HG03520 (cell line): ENCODE measurements at regions not wholly inside any gene's neighbourhood (a gene's known extent, or its start where the extent isn't known, plus 50 kb on each side); places are given as distances from the start of the nearest gene placed in this dataset.
"Not testable (repeated sequence)": the region's sequence is repeated elsewhere in the genome, so short reads cannot be mapped to it uniquely, and the experiment has no call there.

ENCODE experiments used
- ATAC-seq: cut with Tn5 transposase; IDR thresholded peaks from one replicate; pipeline ENCODE4 v1.9.1; 2021; ENCODE audit warnings: mild to moderate bottlenecking, moderate library complexity; ENCODE audit not compliant: unreplicated experiment

DNA sequence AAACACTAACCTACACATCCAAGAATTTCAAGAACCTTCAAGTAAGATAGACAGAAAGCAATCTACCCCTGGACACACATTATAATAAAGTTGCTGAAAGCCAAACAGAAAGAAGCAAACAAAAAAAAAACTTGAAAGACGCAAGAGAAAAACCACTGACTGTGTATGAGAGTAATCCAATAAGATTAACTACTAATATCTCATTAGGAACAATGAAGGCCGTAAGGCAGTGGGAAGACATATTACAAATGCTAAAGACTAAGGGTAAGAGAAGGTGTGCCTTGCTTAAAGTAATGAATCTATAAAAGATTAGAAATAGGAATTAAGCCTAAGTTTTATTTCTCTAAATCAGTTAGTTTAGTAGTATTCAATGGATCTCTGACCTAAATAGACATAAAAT is 1109.1 kb downstream of the JRKL start:
- ATAC-seq, result no peak

DNA sequence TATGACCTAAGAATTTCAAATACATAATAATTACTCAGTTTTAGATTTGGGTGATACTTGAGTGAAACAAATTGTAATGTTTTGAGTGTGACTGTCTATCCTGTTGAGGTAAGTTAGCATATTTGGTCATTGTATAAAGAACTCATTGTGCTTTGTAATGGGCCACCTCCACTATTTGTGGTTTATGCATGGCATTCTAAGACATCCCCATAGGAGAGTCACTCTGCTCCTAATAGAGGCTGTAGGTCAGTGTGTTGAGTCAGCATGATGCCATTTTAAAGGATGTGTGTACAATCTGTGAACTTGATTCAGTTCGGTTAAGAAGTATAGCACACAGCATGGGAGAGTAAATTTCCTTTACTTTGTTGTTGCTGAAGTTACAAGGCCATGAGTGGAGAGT is 1112.4 kb downstream of the JRKL start:
- ATAC-seq, result no peak

DNA sequence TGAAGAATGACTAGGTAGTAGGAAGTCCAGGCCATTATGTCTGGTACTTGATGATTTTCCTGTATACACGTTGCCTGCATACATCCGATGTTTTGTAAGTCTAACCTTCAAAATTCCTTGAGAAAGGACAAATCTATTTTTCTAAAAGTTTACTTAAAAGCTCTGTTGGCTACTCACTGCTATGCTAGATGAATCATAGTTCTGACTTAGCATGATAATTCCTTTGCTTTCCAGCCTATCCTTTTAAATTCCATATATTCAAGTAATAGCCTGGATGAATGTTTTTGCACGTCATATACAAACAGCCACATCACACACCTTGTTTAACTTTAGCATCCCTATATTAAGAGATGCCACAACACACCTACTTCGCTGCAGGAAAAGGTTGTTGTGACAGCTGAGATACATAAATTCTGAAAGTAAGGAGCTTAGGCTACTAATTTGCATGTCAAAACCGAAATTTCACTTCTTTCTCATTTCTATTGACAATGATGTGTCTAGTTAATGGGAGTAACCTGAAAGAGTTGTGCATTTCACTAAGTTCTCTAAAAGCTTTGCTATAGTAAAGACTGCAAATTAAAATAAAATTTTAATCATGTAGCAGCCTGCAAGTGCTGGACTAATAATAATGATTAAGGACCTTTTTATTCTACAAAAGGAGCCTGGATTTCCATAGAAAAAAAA is 1116.4 kb downstream of the JRKL start:
- ATAC-seq, result no peak

DNA sequence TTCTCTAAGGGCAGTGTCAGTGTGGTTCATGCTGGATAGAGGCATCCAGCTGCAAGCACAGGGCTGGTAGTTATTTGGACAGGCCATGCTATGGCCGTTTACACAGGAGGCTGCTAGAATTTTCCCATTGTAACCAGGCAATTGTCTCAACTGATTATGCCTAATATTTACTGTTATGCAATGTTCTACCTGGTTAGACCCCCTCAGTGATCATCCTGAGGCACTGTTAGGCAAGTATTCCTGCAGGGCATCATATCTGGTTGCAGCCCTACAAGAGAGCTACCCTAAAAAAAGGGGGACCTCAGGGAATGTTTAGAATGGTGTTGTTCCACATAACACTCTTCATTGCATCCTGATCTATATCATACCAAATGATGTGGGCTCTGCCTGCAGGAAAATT is 1124.6 kb downstream of the JRKL start:
- ATAC-seq, result no peak

DNA sequence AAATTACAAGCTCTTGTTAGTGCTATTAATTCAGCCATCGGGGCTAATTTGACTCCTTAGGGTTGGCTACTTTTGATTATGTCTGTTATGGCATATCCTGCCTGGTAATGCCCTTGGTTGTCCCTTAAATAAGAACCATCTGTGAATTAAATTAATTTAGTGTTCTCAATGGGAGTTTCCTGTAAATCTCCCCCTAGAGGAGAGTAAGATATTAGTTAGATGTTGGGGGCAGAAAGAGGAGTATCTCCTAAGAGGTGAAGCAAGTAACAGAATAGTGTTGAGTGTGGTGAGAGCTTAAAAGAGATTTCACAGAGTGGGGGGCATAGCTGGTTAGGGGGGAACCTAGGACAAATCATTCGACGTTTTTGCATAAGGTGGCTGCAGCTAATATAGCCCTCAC is 1126.9 kb downstream of the JRKL start:
- ATAC-seq, result no peak

DNA sequence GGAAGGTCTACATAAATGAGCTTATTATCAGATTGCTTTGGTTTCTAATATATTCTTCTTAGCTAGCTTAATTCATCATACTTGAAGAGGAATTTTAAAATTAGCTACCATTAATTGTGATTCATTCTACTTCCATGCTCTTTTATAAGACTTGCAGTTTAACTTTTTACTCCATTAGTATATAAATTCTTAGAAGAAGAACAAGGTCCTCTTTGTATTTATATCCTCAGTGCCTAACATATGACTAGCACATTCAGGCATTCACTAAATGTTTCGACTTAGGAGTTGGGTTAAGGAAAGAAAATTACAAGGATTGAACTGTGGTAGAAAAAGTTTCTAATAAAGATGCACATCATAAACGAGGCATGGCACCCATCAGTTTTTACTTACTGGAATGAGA is 1135.5 kb downstream of the JRKL start:
- ATAC-seq, result no peak

DNA sequence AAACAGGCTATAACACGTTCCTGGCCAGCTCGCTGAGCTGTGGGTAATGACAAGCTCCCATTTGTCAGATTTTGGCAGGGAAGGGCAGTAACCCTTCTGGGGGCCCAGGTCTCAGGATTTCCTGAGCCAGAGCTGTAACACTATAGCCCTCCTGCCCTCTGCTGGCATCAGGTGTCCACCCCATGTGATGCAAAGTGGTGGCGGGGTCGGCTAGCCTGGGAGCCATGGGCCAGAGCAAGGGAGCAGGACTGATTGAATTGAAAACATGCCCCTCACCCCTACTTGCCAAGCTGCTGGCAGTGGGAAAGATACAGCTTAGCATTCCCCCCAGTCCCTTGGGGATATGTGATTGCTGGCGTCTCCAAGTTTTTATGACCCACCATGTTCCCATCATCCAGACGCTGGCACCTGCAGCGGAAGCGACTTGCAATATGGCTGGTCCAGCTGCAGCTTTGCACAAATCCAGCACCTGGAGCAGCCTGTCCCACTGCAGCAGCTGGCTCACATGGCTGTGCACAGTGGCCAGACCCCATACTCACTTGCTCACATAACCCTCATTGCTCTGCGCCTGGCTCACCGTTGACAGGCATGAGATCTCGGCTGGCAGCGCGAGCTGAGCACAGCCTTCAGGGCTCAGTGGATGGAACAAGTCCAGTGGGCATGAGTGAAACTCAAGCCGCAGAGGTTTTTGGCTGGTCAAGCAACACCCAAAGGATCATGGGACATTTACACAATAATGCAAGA is 1147.8 kb downstream of the JRKL start:
- no peak for ATAC-seq

DNA sequence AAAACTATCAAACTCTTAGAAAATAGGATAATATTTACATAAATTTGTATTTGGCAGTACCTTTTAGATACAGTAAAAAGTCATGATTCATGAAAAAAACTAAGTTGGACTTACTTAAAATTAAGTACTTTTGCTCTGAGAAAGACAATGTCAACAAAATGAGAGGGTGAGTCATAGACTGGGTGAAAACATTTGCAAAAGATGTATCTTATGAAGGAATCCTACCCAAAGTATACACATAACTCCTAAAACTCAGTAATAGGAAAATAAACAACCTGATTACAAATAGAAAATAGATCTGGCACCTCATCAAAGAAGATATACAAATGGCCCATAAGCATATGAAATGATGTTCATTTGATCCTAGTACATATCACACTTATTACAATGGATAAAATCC is 1154.6 kb downstream of the JRKL start:
- ATAC-seq, result no peak

DNA sequence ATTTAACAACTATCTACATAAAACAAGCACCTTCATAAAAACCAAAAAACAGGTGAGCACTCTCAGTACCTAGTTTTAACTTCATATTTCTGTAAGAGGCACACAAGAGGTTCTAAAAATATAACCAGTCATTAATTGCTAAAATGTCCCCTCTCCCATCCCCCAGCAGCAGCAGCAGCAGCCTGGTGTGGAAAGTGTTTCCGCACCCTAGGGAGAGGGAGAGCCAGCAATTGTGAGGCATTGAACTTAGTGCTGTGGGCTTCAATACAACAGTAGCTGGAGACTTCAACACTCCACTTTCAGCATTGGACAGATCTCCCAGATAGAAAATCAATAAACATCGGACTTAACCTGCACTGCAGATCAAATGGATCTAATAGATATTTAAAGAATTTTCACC is 1158.5 kb downstream of the JRKL start:
- ATAC-seq, result no peak

DNA sequence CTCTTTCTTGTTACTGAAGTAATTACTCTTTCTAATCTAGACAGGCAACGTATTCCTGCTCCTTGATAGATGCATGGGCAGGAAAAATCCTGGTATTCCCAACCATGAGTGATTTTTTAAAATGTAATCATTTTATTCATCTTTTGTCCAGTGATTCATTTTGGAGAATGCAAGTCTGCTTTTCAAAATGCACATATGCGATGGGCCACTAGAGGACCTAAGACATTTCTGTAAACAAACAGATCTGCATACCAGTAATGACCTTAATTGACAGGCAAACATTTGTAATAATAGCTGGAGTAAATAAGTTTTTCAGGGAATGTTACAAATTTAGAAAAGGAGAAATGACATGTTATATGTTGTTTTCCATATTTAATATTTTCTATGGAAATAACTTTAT is 1167.6 kb downstream of the JRKL start:
- no peak for ATAC-seq

DNA sequence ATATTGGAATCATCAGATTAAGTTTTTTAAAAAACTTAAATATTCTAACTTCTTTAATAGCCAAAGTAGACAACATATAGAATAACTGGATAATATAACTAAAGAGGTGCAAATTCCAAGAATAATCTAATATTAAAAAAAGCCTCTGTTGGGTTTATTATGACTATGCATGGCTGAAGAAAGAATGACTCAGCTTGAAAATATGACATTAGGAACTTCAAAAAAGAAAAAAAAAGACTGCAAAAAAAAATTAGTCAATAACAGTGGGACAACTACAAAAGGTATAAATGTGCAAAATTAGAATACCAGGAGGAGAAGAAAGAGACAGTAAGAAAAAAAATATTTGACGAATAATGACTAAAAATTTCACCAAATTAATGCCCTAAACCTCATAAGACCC is 1178.0 kb downstream of the JRKL start:
- ATAC-seq, result no peak

DNA sequence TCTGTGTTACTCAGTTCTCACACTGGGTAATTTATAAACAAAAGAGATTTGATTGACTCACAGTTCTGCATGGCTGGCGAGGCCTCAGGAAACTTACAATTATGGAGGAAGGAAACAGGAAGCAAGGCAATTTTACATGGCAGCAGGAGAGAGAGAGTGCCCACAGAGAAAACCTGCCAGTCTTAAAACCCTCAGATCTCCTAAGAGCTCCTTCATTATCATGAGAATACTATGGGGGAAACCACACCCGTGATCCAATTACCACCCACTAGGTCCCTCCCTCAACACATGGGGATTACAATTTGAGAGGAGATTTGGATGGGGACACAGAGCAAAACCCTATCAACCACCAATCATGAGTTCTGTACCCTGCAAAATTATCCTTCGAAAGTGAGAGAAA is 1180.8 kb downstream of the JRKL start:
- no peak for ATAC-seq

DNA sequence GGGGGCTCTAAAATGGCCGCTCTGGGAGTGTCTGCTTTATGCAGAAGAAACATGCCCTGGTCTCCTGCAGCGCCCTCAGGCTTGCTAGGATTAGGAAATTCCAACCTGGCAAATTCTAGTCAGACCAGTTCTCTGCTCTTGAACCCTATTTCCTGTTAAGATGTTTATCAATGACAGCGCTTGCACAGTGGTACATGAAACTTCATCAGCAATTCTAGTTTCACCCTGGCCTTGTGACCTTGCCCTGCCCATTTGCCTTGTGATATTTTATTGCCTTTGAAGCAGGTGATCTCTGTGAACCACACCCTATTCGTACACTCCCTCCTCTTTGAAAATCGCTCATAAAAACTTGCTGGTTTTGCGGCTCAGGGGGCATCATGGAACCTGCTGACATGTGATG is 1184.0 kb downstream of the JRKL start:
- ATAC-seq, result not testable (repeated sequence)

DNA sequence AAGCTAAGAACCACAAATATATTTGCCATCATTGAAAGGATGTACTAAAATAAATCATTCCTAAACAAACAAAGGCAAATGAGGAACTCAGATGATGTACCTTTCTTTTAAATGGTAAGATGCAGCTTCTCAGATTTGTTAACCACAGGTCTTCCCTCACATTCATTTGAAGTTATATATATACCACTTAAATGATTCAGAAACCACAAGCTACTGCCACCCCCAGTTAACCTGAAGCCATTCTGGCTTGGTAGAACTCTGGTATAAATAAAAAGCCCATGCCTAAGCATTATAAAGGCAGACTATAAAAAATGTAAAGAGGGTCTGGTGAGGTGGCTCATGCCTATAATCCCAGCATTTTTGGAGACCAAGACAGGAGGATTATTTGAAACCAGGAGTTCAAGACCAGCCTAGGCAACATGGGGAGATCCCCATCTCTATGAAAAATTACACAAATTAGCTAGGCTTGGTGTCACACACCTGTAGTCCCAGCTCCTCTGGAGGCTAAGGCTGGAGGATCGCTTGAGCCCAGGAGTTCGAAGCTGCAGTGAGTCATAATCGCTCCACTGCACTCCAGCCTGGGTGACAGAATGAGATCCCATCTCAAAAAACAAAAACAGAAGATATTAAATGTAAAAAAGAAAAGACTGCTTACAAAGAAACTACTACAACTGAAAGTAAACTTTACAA is 1185.3 kb downstream of the JRKL start:
- ATAC-seq, result no peak

DNA sequence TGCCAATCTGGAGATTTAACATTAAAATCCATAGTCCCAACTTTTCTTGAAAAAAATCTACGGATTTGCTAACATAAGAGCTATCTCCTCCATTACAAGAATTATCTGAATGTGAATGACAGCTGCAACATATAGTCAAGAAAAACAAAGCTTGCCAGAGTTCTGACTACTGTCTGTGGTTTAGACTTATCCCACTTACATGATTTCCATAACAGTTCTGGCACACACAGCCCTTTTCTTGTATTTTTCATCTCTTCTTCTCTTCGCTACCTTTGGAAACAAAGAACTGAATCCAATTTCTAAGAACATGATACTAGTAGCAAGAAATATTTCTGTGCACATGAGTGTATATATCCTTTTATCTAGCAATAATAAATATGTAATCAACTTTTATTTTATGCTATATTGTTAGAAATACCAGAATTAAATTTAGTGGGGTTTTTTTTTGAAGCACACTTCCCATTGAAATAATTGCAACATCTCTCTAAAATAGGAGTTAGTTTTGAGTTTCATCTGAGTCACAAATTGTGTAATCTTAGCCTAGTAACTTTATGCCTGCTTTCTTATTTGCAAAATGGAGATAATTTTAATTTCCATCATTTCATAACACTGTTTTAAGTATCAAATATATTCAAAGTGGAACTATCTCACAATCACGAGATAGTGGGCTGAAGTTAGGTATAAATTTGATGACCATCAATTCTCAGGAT is 1217.6 kb downstream of the JRKL start:
- ATAC-seq, result no peak

DNA sequence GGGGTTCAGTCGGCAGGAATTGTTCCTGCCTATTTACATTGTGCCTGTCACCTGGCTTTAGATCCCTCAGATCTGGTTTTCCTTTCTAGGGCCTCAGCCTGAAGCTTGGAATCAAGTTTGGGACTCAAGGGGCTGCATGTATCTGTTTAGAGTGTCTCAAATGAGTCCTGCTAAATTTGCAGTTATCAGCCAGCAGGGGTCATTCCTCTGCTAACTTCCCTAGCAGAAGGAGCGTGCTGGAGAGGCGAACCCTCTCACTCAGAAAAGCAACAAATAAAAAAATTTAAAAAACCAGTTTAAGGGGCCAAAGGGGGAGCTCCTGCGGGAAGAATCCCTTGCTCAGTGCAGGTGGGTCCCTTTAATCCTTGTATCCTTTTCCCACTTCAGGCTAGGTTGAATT is 1220.2 kb downstream of the JRKL start:
- ATAC-seq, result no peak

DNA sequence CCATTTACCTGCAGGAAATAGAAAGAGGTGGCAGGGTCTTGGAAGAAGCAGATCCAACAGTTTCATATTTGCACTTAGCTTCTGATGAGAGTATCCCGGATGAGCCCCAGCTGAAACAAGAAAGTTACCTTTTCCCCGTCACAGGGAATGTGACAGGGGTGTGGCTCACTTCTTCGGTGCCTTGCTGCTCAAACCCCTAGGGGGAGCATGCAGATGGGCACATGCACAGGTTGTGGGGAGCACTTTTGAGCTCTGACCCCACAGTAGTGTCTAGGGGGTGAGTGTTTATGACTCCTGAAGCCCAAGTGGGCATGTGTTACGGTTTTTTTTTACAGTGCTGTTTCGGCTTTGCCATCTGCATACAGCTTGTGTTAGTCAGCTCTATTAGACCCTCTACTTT is 1221.0 kb downstream of the JRKL start:
- no peak for ATAC-seq

DNA sequence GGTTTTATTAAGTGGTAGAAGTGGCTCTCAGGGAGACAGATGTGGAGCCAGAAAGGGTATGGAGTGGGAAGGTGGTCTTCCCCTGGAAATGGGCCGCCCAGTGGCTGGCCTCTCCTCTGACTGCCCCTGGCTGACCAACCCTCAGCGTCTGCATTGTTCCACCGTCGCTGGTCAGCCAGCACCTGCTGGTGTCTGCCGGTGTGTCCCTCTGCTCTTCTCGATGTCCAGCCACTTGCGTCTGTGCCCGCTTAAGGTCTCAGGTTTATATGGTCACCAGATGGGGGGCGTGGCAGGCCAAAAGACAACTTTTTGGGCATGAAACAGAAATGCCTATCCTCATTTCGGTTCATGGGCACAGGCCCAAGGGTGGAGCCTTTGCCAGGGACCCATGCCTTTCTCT is 1221.5 kb downstream of the JRKL start:
- ATAC-seq, result no peak

DNA sequence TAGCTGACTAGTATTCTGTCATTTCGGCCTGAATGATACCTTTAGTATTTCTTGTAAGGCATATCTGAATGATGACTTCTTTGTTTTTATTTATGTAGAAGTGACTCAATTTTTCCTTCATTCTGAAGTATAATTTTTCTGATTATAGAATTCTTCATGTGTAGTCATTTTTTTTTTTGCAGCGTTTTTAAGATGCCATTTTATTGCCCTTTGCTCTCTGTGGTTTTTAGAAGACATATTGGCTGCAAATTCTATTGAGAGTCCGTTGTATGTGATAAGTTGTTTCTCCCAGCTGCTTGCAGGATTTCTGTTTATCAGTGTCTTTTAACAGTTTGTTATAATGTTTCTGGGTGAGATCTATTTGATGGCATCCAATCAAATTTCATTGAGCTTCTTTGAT is 1224.8 kb downstream of the JRKL start:
- ATAC-seq, result no peak

DNA sequence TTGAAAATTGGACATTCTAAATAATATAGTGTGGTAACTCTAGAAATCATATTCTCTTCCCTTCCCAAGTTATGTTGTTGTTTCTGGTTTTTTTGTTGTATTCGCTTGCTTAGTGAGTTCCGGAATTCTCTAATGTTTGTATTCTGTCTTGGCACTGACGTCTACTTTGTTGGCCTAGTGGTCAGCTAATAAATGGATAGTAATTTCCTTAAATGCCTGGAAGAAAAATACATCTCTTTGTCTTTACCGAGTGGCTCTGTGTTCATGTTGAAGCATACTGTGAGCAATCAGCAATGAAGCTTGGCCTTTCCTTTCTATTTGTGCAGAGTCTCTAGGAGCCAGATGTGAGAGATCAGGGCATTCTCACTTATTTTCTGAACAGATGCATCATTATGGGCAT is 1225.7 kb downstream of the JRKL start:
- ATAC-seq, result no peak

DNA sequence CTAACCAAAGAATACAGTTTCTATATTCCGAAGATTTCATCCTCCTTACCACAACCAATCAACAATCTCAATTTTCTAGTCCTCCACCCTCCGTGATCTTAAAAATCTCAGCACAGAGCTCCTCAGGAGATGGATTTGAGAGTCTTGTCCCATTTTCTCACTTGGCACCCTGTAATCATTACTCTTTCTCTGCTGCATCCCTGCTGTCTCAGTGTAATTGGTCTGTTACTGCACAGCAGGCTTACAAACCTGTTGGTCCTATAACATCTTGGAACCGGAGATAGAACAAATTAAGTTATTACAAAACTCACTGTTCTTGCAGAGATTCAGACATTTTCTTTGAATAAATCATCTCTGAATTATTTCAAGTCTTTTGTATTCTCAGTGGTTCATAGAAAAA is 1227.2 kb downstream of the JRKL start:
- ATAC-seq, result no peak

DNA sequence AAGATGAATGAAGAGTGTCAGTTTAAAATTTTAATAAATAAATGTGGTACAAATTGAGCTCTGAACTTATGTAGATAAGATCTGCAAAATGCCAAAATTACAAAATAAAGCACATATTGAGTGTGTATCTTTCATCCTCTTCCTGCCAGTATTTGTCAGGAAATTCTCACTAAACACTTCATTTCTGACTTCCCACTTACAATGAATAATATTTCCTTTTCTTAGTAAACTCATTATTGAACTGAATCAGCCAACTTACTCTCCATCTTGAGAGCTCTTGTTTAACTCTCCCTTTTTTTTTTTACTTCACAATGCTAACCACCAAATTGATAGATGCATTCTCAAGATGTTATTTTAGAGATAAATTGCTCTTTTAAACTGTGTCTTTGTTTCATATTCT is 1230.2 kb downstream of the JRKL start:
- ATAC-seq, result no peak
